M059J (cell line): ENCODE measurements at regions not wholly inside any gene's neighbourhood (a gene's known extent, or its start where the extent isn't known, plus 50 kb on each side); places are given as distances from the start of the nearest gene placed in this dataset.

Experiments
- DNase-seq: peaks from one replicate; pipeline ENCODE4 v3.0.0-alpha.2; 2012; ENCODE audit warnings: low read depth

DNA sequence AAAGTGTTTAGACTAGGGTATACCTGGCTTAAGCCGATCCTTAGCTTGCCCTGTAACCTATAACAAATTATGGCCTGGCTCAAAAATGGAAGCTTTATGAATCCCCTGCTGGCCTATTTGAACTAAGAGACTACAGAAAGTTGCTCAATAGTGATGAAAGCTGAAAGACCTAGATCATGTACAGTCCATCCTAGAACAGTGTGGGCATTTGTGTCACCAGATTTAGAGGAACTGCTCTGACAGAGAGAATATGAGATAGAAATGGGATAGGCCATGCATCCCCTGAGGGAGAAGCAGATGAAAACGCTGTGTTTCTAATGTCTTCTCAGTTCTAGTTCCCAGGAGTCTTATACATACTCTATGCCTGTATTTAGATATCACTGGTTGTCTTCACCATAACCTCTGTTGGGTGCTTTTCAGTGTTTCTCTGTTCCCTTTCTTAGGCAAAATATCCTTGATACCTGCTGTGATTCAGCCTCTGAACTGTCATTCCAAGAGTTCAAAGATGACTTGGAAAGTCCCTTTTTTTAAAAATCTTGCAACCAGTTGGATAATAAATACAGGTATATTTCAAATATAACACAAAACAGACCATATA is 246.9 kb upstream of the SLC39A10 start:
- no peak for DNase-seq

DNA sequence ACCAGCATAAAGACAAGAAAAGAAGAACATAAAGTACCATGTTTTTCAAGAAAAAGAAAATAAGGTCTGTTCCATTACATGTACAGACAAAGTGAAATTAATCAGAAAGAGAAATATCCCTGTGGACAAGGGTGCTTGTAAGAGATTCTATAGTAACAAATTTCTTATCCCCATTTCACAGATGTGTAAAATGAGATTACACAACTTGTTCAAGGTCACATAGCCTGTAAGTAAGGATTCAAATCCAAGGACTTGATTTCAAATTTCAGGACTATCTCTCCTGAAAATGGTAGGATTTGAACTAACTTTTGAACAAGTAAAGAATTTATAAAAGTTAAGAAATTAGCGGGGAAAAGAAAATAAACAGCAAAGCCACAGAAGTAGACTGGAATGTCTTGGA is 248.2 kb upstream of the SLC39A10 start:
- DNase-seq: no peak

DNA sequence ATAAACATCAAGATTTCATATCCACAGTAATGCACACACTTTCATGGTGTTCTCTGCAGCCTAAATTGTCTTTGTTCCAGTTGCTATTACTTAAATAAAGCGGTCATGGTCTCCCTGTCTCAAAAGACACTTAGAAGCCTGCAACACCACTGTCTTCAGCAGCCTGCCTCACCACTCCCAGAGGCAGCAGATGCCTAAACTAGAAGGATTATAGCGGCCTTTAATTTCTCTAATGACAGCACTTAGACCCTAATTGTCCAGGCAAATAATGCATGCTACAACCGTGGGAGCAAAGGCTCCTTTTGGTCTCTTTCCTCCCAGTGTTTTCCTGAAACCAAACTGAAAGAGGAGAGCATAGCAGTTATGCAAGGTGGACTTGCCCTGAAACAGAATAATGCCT is 248.8 kb upstream of the SLC39A10 start:
- no peak for DNase-seq

DNA sequence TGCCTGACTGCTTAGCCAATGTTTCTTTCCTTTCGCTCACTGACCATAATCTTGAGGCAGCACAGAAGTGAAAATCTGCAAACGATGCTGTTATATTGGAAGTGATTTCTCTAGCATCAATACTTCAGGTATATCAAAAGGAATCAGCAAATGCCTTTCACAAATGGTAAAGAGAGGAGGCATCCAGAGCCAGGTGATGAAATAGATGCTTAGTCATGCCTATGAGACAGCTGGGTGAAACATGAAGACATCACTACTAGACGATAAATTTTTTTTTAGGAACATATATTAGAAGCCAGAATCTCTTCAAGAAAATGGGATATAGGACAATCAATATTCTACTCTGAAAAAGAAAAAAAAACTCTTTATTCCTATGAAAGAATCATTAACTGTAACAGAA is 249.2 kb upstream of the SLC39A10 start:
- DNase-seq: peak; percentile 38

DNA sequence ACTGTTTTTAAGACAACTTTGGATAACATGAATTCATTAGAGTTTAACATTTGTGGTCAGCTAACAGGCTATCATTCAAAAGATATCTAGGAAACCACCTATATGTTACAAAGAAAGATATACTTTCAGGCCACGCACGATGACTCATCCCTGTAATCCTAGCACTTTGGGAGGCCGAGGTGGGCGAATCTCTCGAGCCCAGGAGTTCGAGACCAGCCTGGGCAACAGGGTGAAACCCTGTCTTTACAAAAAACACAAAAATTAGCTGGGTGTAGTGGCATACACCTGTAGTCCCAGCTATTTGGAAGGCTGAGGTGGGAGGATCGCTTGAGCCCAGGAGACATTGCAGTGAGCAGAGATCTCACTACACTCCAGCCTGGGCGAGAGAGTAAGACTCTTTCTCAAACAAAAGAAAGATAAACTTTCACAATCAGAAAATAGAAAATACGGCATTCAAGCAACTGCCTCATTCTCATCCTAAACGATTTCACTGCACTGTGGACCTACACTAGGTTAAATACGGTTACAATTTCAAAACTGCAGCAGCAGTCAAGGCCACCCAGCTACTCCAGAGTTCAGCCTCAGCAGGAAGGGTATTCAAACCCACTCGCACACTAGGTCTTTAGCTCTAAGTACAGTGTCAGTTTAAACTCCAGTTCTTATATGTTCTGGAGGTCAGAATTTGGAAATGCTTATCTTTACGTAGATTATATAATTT is 250.0 kb upstream of the SLC39A10 start:
- no peak for DNase-seq

DNA sequence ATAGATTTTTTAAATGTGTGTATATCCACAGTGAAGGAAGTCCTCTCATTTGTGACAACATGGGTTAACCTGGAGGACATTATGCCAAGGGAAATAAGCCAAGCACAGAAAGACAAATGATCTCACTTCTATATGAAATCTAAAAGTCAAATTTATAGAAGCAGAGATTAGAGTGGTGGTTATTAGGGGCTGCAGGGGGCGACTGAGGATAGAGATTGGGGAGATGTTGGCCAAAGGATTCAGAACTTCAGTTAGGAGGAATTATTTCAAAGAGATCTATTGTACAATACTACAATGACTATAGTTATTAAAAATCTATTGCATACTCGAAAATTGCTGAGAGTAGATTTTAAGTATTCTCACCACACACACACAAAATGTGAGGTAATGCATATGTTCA is 252.4 kb upstream of the SLC39A10 start:
- DNase-seq: no peak

DNA sequence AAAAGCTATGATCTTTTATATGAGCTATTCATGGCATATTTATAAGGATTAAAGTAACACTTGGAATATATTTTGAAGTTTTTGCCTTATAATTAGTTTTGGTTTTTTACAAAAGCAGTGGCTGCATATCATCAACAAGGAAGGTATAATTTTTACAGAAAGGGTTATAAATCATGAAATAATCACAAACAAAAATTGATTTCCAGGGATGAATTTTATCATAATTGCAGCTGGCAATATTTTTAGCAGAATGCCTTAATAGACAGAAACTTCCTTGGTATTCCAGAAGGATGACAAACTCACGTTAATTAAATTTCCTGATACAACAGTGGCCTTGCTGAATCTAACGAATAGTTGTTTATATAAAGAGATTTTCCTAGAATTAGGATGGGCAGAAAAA is 260.5 kb upstream of the SLC39A10 start:
- no peak for DNase-seq

DNA sequence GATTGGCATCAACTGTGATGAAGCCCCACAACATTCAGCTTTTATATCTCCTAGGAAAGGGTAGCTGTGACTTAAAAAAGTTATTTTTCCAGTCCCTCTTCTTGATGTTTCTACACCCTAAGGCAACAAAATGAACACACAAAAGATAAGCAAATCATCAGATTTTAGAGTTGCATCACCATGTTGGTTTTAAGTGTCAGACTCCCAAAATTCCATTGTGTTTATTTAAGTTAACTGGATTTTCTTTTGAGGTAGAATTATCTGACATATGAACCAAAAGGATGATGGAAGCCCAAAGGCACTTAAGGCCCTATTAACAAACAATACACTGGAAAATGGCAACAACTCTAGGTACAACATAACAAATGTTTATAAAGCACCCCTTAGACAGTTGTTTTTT is 261.7 kb upstream of the SLC39A10 start:
- DNase-seq: peak; percentile 61

DNA sequence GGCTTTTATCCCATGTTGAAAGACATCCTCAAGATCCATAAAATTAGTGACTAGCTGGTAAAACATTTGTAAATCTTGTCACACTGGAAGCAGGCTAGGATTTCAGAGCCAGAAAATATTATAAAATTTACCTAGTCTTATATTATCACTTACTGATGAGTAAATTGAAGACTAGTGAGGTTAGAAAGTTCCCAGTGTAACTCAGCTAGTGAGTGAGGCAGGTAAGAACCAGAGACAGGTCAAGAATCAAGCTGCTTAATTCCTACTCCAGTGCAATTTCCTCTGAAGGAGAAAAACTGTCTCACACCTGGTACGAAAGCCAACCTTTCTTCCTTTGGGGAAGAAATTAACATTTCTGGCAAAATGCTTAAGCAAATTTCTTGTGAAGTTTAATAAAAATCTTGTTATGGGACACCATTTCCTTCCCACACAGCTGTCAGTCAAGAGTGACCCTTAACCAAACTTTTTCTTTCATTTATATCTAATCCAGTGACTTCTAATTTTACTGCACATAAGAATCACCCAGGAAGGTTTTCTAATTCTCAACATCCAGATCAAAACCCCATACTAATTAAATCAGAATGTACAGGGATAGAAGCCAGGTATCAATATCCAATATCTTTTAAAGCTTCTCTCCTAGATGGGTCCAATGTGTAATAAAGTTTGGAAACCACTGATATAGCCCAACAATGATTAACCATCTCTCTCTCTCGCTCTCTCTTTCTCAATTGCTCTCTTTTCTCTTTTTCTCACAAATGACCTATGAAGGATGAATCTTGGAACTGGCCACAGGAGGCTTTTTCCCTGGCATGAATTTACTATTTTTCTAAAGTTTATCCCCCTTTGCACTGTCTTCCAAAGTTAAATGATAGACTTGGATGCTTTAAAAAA is 264.3 kb upstream of the SLC39A10 start:
- no peak for DNase-seq

DNA sequence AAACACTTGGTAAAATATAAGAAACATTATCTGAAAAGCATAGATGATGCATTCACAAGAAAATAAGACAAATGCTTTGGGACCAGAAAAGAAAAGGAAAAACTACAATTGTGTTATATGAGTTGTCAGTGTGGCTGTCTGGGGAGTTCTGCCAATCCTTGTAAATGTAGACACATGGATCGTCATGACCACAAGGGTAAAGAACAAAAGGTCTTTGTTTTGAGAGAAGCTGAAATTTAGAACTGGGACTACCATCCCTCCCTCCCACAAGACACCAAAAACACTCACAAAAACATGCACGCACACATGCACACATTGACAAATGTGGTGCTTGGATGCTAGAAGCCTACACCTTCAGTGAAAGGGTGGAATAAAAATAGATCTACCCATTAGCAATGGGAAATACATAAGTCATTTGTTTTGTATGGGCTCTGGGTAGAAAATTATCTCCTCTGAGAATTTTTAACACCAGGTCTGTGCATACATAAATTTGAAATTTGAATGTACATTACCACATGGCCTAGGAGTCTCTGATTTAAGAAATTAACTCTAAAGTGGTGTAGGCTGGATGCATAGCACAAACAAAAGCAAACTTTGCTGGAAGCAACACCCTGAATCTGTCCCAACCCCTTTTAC is 266.2 kb upstream of the SLC39A10 start:
- DNase-seq: peak; percentile 26

DNA sequence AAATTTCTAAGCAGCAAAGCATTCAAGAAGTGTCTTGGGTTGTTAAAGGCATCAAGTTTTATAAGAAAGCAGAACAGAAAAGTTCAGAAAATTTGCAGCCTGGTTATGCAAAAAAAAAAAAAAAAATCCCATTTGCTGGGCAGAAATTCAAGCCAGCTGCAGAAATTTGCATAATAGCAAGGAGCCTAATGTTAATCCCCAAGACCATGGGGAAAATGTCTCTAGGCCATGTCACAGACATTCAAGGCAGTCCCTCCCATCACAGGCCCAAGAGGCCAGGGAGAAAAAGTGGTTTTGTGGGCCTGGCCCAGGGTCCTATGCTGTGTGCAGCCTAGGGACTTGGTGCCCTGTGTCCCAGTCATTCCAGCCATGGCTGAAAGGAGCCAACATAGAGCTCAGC is 269.0 kb upstream of the SLC39A10 start:
- no peak for DNase-seq

DNA sequence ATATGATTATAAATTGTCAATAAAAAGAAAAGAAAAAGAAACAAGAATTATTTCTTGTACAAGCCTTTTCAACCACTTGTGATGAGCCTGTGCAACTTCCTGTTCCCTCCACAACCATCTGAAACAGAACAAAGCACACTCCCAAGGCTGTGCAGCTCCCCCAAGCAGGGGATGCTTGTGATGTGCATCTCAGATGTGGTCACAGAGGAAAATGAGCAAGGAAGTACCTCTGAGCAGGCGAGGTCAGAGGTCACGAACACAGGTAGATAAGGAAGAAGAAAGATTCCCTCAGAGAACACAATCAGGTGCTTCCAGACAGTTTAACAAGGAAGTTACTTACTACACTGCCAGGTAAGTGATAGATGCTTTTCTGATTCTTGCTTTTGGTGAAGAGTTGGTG is 274.8 kb upstream of the SLC39A10 start:
- DNase-seq: no peak

DNA sequence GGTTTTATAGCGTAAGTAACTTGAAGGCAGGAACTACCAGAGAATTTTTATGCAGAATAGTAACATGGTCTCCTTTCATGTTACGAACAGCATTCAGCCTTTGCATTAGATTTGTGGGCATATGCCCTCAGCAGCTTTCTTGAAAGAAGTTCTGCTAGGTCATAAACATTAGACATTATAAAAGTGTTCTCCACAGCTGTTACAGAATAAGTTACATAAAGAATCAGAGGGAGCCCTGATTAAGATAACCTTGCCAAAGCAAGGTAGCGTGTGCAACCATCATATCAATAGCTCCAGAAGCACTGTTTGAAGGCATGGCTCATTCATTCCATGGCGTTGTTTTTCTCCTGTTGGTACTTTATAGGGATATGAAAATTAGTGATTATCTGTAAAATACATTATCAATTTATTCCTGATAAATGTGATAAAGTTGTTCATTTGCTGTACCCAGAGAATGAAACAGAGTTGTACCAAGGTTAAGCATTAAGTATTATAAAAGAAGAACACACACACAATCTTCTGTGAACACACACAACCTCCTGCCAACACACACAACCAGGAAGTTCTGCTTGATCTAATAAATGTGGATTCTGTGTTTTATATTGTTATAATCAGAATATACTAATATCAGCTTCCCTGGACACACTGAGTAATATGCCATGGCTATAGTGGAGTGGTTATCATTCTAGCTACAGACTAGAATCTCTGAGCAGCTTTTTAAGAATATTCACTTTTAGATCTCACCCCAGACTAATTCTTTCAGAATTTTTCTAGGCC is 286.7 kb upstream of the SLC39A10 start:
- no peak for DNase-seq

DNA sequence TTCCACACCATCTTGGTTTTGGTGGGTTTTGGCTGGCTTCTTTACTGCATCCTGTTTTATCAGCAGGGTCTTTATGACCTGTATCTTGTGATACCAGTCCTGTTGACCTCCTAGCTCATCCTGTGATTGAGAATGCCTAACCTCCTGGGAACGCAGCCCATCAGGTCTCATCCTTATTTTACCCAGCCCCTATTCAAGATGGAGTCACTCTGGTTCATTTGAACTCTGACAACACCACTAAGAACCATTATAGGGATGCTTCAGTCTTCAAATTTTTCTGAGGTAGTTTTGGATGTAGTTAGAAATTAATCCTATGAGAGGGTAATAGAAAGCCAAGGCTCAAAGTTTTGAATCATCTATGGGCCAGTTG is 287.8 kb upstream of the SLC39A10 start:
- no peak for DNase-seq

DNA sequence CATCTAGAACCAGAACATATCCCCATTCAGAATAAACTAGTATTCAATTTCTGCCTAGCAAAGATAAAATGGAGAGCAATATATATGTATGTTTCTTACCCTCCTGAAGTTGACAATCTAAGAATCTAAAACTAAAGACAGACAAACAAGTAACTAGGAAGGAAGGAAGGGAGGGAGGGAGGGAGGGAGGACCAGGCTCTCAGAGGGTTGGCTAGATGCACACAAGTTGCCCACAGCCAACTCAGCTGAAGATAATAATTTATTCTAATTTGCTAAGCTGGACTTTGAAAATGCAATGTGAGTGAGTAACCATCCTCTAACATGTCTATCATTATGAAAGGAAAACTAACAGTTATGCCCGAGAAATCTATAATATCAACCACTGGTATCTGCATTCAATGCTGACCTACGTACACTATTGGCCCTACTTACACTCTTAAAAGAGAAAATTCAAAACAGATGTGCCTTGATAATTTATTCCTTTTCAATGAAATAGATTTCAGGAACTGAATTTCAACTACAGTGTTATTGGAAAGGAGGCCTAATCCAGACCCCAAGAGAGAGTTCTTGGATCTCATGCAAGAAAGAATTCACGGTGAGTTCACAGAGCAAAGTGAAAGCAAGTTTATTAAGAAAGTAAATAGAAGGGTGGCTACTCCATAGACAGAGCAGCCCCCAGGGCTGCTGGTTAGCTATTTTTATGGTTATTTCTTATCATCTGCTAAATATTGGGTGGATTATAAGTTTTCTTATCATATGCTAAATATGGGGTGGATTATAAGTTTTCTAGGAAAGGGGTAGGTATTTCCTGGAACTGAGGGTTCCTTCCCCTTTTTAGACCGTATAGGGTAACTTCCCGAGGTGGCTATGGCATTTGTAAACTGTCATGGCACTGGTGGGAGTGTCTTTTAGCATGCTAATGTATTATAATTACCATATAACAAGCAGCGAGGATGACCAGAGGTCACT is 288.5 kb upstream of the SLC39A10 start:
- DNase-seq: peak; percentile 22

DNA sequence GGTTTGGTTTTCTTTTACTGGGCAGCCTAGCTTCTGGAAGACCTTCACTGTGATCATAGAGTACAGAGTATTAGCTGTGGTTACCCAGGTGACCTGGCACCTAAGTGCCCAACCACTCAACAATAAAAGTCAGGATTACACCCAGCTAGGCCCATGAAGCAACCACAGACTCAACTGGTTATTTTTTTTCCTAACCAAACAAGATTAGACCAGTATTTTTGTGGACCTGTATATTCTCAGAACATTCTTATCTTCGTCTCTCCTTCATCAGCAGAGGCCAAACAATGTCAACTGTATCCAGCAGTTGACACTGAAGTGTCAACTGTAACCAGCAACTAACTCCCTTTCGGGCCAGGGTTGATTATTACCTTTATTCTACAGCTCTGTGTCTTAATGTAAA is 289.2 kb upstream of the SLC39A10 start:
- no peak for DNase-seq

DNA sequence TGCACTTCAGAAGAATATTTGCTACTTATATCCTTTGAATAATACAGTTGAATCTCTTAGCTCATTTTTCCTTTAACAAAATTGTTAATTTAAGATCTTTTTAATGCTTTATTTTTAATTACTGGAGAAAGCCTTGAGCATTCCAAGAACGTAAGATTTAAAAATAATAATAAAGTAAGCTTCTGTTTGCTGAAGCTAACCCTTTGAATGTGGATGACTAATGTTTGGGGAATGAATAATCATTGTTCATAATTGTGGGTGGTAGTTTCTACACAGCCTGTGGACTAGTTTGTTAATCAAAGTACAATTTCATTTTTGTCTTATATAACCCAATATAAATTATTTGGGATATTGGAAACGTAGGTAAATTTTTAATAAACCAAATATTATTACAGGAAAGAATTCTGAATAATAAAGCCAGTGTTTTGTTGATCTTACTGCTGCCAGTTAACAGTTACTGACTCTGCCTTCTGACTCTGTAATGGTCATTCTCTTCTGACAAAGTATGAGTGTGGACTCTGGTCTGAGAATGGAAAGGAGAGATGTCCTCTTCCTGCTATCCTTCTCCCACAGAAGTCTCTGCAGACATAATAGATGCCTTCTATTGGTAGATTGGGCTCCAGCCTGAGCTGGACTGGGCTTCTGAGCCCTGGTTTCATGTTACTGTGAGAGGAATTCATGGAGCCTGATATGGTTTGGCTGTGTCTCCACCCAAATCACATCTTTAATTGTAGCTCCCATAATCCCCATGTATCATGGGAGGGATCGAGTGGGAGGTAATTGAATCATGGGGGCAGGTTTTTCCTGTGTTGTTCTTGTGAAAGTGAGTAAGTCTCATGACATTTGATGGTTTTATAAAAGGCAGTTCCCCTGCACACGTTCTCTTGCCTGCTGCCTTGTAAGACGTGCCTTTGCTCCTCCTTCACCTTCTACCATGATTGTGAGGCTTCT is 292.7 kb upstream of the SLC39A10 start:
- peak; percentile 58 for DNase-seq

DNA sequence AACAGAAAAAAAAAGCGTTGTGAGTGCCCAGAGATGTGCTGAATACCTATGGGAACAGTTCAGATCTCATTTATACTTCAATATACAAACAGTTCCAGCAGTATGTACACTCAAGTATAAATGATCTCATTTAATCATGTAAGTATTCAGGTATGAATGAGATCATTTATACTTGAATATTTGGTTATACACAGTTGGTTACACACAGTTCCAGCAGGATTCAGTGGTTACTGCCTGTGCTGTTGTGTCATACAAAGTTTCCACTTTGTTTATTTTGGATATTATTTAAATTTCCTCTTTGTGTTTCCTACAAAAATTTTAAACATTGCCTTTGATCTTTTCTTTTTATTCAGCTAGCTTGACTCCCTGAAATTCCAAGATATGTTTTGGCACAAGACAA is 293.5 kb upstream of the SLC39A10 start:
- DNase-seq: peak; percentile 63

DNA sequence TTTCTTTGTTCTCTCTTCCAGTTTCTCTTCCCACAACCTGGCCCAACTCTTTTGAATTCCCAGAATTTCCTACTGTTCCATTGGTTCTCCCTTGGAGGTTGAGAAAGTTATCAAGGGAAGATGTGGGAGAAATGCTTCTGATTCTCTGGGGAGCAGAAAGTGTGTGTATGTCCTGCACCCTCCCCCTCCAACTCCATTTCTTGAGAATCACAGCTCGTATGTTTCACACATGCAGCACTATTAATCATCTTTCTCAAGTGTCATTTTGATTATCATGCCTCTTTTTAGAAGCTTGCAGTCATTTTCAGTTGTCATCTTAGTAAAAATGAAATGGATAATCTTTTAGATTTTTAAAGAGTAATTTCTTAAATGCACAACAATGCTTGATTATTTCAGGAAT is 296.8 kb upstream of the SLC39A10 start:
- no peak for DNase-seq
